HG03060 (cell line): ENCODE measurements at regions not wholly inside any gene's neighbourhood (a gene's known extent, or its start where the extent isn't known, plus 50 kb on each side); places are given as distances from the start of the nearest gene placed in this dataset.

Experiments used
- ATAC-seq: cut with Tn5 transposase; IDR thresholded peaks from one replicate; pipeline ENCODE4 v1.9.1; 2021; ENCODE audit warnings: low read depth, moderate number of reproducible peaks; ENCODE audit not compliant: unreplicated experiment

DNA sequence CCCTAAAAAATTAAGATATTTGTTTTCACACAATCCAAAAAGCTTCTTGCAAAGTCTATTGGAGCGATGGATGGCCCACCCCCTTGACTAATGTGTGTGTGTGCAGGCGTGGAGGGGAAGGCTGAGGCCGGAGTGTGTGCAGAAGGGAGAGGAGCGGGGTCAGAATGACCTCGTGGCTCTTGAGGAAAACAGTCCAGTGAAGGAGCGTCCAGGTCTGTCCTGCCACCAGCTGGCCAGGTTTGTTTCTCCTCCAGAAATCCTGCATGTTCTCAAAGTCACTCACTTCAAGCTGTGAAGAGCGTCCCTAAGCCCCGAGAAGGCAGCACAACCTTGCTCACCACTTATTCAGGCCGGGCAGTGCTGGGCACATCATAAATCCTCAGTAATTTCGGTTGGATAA lies 69.5 kb upstream of the SSX2IP start:
- no peak for ATAC-seq

GRCh38 chr1:84758968-84759491 lies 68.8 kb upstream of the SSX2IP start:
- no peak for ATAC-seq

DNA sequence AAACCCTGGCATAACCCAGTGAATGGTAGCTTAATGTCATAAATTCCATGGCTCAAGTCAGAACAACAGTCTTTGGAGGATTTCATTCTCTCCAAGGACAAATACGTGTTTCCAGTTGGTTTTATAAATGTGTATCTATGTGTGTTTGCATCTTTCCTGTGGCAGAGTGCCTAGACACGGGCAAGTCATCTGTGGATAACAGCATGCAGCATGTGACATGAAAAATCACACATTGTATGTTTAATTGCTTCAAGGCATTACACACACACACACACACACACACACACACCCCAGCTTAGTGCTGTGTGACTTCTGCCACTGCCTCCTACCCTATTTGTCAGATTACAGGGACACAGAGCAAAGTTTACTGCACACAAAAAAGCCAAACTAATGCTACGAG lies 68.2 kb upstream of the SSX2IP start:
- no peak for ATAC-seq

DNA sequence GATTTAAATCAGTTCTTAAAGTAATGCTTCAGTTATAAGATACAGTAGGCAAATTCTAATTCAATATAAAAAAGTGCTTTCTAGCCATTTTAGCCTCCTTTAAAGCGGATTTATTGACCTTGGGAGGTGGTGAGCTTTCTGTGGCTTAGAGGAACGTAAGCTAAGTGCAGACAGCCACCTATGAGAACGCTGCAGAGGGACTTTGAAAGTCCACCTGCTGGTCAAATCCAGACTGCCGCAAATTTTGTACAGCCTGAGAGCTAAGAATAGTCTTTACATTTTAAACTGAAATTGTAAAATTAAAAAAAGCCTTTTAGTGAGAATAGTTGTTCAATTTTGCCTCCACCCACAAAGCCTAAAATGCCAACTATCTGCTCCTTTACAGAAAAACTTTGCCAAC lies 67.0 kb upstream of the SSX2IP start:
- no peak for ATAC-seq

DNA sequence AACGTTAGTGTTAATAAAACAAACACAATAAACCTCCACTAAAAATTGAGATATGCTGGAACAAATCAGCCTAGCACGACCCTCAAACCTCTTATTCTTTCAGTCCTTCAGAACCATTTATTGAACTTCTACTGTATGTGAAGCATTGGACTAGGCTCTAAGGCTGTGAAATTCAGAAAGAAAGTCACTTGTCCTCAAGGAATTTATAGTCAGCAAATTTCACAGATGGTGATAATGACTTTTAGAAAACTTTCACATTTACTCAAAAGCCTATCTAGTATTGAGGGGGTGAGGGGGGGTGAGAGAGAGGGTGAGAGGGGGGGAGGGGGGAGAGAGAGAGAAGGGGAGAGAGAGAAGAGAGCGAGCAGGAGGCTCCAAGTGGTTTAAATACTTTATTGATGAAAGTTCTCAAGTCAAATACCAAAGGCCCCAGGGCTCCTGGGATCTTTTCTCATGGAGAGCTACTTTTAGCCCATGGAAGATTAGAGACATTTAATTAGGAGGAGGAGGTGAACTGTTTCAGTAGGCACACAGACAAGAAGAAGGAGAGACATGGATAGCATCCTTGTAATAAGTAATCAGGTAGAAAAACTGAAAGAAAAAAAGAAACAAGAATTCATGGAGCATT lies 66.3 kb upstream of the SSX2IP start:
- no peak for ATAC-seq

GRCh38 chr1:84756001-84756400 lies 65.7 kb upstream of the SSX2IP start:
- no peak for ATAC-seq

- no peak for ATAC-seq
Observed at GRCh38 chr1:84755216-84755615, 65.0 kb upstream of the SSX2IP start.

GRCh38 chr1:84754386-84754703 lies 64.1 kb upstream of the SSX2IP start:
- ATAC-seq, result no peak

DNA sequence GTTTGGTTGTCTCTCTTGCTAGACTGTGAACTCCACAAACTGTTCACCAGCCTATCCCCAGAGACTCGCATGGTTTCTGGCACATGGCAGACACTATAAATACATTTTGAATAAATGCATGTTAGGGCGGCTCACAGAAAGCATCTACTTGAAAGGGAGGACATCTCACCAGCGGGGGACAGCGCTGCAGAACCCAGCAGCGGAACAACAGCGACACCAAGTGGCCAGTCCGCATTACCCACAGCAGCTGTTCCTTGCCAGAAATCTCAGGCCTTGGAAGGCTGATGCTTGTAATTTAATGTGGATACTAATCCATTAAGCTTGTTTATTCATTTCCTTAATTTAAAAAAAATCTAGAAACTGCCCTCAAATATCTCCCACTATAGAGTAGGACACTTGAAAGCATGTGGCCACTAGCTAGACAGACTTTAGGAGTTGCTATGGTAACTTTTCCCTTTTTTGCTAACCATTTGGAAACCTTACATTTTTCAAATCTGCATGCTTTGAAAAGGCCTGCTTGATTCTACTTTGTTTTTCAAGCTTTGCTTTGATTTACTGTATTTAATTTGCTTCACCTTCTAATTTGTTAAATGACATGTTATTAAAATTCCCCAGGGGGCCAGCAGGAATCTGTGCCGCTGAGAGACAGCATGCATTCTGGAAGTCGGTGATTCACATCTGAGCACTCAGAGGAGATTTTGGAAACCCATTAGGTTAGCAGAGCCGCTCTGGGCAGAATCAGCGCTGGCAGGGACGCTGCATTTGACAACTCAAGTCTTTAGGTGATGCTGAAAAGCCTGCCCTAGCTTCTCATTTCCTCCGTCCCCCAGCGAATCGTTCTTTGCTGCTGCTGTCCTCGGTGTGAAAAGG lies 63.5 kb upstream of the SSX2IP start:
- ATAC-seq, result peak; percentile 60

DNA sequence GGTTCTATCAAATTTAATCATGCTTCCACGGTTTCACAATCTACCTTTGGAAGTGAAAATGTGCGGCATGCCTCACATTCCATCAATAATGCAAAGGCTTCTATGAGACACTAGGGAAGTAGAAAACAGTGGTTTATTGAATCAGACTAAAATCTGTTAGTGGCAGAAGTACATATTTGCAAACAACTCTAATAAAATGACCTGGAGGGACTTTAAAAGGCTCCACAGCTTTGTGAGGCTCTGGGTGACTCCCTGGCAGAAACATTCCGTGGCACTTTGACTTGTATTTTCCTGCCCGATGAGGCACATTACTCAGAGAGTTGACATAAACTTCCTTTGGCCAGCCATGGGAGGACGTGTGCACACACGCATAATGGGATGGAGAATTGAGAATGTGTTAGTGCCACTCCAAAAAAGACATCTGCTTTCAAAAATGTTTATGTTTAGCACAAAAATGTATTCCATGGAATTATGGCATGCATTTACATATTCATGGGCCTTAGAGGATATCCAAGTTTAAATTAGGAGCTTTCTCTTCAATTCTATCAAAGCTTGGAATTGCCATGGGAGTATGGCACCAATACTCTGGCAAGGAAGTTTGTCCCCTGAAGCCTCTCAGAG lies 60.0 kb upstream of the SSX2IP start:
- ATAC-seq, result no peak

GRCh38 chr1:84749427-84749826 lies 59.2 kb upstream of the SSX2IP start:
- no peak for ATAC-seq

GRCh38 chr1:84748364-84748763 lies 58.1 kb upstream of the SSX2IP start:
- no peak for ATAC-seq

DNA sequence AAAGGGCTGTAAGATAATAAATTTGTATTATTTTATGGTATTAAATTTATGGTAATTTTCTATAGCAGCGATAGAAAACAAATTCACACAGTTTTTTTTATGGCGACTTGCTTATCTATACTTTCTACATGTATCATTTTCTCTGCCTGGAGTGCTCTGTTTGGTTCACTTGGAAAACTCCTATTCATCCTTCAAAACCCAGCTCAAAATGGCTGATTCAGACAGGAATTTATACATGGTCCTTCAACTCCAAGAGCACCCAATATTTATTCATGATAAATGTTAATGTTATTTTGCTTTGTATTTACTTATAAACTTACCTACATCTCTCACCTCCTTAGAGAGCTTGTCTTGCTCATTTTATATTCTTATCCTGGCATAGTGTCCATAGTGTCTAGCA lies 55.6 kb upstream of the SSX2IP start:
- no peak for ATAC-seq

DNA sequence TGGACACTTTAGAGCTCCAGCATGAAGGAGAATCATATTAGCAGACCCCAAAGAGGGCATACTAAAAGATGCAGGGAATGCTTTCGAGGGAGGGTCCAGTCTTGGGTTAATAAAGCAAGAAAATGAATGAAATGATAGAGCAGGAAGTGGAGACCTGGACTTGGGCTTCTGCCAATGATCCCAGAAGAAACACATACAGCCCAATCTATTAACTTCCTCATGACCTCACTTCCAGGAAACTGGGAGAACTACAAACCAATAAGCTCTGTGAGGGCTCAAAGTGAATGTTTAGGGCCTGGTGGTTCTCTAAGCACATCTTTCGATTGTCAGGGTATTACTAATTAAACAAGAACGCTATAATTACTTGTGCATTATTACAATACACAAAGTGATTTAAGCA lies 53.6 kb upstream of the SSX2IP start:
- no peak for ATAC-seq

DNA sequence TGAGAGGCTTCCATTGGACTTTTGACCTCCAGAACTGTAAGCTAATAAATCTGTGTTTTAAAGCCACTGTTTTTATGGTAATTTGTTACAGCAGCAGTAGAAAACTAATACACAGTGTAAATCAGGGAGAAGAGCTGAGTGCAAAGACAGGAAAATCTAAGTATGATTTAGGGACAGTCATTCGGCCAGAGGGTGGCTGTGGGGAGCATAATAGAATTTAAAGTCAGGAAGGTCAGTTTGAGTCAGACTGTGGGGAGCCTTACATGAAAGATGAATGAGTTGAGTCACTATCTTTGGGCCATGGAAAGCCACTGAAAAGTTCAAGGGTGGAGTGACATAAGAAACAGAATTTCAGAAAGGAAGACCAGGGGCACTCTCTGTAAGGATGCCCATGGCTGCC lies 52.4 kb upstream of the SSX2IP start:
- no peak for ATAC-seq

DNA sequence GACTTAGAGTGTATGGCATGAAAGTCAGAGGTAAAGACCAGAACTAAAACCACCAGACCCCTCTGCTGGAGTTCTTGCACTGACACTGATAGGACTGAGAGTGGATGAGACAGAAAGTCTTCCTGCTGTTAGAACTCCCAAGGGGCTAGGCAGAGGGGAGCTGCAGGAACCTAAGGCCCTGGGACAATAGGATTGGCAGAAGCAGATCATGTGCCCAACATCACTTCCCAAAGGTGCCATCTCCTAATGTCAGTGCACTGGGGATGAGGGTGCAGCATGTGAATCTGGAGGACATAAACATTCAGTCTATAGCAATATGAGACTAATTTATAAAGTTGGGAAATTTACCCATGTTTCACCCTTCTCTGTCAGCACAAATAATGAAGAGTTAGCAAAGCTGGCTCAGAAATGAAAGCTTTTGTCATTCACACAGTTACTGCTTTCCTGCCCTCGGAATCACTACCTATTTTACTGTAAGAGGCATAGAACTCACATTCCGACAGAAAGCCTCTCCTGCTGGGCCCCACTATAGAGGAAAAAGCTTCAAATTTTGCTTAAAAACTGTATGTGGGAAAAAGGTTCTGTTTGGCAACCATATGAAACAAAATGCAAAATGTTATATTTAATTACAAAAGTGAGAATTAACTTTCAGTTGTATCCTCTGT lies 49.9 kb upstream of the SSX2IP start:
- no peak for ATAC-seq
